Mammary epithelial cell (primary cell): ENCODE measurements at regions not wholly inside any gene's neighbourhood (a gene's known extent, or its start where the extent isn't known, plus 50 kb on each side); places are given as distances from the start of the nearest gene placed in this dataset.

ENCODE experiments used
- EZH2 ChIP-seq: IDR thresholded peaks from 2 replicates; pipeline ENCODE4 v1.6.1; 2012; ENCODE audit warnings: low read length, inconsistent platforms, borderline replicate concordance
- TF ChIP-seq, protein P1 (sequence below), 2 donors: IDR thresholded peaks in 1 of 2; conservative IDR thresholded peaks in 1 of 2; 2 replicates each; pipeline ENCODE4 v1.5.1; 2011 to 2012; ENCODE audit warnings: inconsistent platforms in 2 of 2, low read length in 2 of 2, mild to moderate bottlenecking in 2 of 2, control low read depth in 1 of 2, low read depth in 1 of 2; ENCODE audit not compliant: insufficient read depth in 1 of 2; ENCODE audit errors: extremely low read depth in 1 of 2

DNA sequence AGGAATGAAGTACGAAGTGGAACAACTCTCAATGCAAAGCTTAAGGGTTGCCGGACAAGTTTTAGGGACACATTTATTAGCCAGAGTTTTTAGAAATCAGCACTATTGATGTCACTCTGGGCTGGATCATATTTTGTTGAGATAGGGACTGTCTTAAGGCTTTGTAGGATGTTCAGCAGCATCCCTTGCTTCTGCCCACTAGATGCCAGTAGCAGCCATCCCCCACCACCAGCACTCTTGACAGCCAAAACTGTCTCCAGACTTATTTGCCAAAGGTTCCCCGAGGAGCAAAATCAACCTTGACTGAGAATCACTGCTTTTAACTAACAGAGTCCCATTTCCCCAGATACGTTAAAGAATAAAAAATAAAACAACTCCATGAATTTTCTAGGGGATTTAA is 1497.3 kb downstream of the STIM2 start:
- TF ChIP-seq, protein P1, sequence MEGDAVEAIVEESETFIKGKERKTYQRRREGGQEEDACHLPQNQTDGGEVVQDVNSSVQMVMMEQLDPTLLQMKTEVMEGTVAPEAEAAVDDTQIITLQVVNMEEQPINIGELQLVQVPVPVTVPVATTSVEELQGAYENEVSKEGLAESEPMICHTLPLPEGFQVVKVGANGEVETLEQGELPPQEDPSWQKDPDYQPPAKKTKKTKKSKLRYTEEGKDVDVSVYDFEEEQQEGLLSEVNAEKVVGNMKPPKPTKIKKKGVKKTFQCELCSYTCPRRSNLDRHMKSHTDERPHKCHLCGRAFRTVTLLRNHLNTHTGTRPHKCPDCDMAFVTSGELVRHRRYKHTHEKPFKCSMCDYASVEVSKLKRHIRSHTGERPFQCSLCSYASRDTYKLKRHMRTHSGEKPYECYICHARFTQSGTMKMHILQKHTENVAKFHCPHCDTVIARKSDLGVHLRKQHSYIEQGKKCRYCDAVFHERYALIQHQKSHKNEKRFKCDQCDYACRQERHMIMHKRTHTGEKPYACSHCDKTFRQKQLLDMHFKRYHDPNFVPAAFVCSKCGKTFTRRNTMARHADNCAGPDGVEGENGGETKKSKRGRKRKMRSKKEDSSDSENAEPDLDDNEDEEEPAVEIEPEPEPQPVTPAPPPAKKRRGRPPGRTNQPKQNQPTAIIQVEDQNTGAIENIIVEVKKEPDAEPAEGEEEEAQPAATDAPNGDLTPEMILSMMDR (conservative IDR thresholded peaks at IDR 0.05 in 1 of 2, IDR thresholded peaks at IDR 0.05 in 1 of 2; ENCODE audit: extremely low read depth in 1 of 2, insufficient read depth in 1 of 2, low read depth in 1 of 2, low read length in 2 of 2) = peak; percentile 43 to 64
- no peak for TF ChIP-seq EZH2
